GM21619 (cell line): ENCODE measurements at regions not wholly inside any gene's neighbourhood (a gene's known extent, or its start where the extent isn't known, plus 50 kb on each side); places are given as distances from the start of the nearest gene placed in this dataset.

Source experiments
- ATAC-seq: cut with Tn5 transposase; IDR thresholded peaks from one replicate; pipeline ENCODE4 v1.9.1; 2021; ENCODE audit not compliant: unreplicated experiment

GRCh38 chr6:156650896-156651390 is 126.2 kb upstream of the ARID1B start:
- no peak for ATAC-seq

GRCh38 chr6:156648616-156649015 is 128.6 kb upstream of the ARID1B start:
- ATAC-seq: no peak

GRCh38 chr6:156647991-156648390 is 129.2 kb upstream of the ARID1B start:
- no peak for ATAC-seq

GRCh38 chr6:156647140-156647784 is 129.9 kb upstream of the ARID1B start:
- ATAC-seq: no peak

- no peak for ATAC-seq
Observed at GRCh38 chr6:156646496-156646895, 130.7 kb upstream of the ARID1B start.

GRCh38 chr6:156645097-156645496 is 132.1 kb upstream of the ARID1B start:
- no peak for ATAC-seq

- no peak for ATAC-seq
Observed at GRCh38 chr6:156639009-156639721, 138.0 kb upstream of the ARID1B start.

- no peak for ATAC-seq
Observed at GRCh38 chr6:156638581-156638980, 138.6 kb upstream of the ARID1B start.

GRCh38 chr6:156634951-156635371 is 142.2 kb upstream of the ARID1B start:
- ATAC-seq: no peak

GRCh38 chr6:156634048-156634447 is 143.1 kb upstream of the ARID1B start:
- no peak for ATAC-seq

GRCh38 chr6:156633291-156633690 is 143.9 kb upstream of the ARID1B start:
- no peak for ATAC-seq

GRCh38 chr6:156630613-156631302 is 146.4 kb upstream of the ARID1B start:
- no peak for ATAC-seq

- no peak for ATAC-seq
Observed at GRCh38 chr6:156628805-156629204, 148.4 kb upstream of the ARID1B start.

GRCh38 chr6:156627524-156627923 is 149.7 kb upstream of the ARID1B start:
- ATAC-seq: no peak

- no peak for ATAC-seq
Observed at GRCh38 chr6:156622185-156622584, 155.0 kb upstream of the ARID1B start.

GRCh38 chr6:156620331-156620730 is 156.8 kb upstream of the ARID1B start:
- no peak for ATAC-seq

- no peak for ATAC-seq
Observed at GRCh38 chr6:156618600-156619205, 158.5 kb upstream of the ARID1B start.

GRCh38 chr6:156617941-156618340 is 159.2 kb upstream of the ARID1B start:
- no peak for ATAC-seq

- no peak for ATAC-seq
Observed at GRCh38 chr6:156617376-156617775, 159.8 kb upstream of the ARID1B start.

- no peak for ATAC-seq
Observed at GRCh38 chr6:156616495-156616894, 160.7 kb upstream of the ARID1B start.

GRCh38 chr6:156613996-156614395 is 163.2 kb upstream of the ARID1B start:
- ATAC-seq: no peak
